ENCODE measurements at regions not wholly inside any gene's neighbourhood (a gene's known extent, or its start where the extent isn't known, plus 50 kb on each side); places are given as distances from the start of the nearest gene placed in this dataset.
"Not testable (repeated sequence)": the region's sequence is repeated elsewhere in the genome, so short reads cannot be mapped to it uniquely, and the experiment has no call there.

DNA sequence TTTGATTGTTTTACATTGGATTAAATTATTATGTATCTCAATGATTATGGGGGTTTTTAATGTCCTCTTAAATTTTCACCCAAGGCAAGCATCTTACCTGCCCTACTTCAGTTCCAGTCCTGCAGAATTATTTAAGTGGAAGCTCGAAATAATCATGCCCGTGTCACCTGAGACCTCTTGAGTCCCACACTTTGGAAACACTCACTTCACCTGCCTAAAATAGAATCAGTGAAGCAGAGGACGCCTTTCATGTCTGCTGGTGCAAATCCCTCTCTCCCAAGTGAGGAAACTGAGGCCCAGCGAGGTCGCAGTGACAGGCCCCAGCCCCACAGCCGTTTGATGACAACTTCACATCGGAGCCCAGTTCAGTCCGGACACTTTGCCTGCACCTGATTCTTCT, 284.6 kb downstream of the C16orf95 start:
- CTCF ChIA-PET: no interaction called here
- Mint-ChIP-seq H3K27me3 (peaks cover 3% of the 10 kb centered on the region), H3K36me3 (no peaks in the 10 kb centered on the region), H3K27ac (no peak overlapping the region), H3K9me3 (no peaks in the 10 kb centered on the region), H3K4me1 (no peaks in the 10 kb centered on the region), H3K4me3 (no peak overlapping the region)
- no peak for DNase-seq

- Mint-ChIP-seq H3K4me3 (no peak overlapping the region), H3K27me3 (peaks cover 3% of the 10 kb centered on the region), H3K27ac (no peak overlapping the region), H3K9me3 (no peaks in the 10 kb centered on the region), H3K36me3 (no peaks in the 10 kb centered on the region), H3K4me1 (no peaks in the 10 kb centered on the region)
- DNase-seq: no peak
- CTCF ChIA-PET: no interaction called here
These were observed 284.1 kb downstream of the C16orf95 start for GRCh38 chr16:87033021-87033471.

GRCh38 chr16:87033541-87034300, 283.5 kb downstream of the C16orf95 start:
- Mint-ChIP-seq H3K36me3 (no peaks in the 10 kb centered on the region), H3K9me3 (no peaks in the 10 kb centered on the region), H3K27ac (no peak overlapping the region), H3K4me1 (no peaks in the 10 kb centered on the region), H3K27me3 (peaks cover 3% of the 10 kb centered on the region), H3K4me3 (no peak overlapping the region)
- DNase-seq: no peak
- CTCF ChIA-PET: no interaction called here

GRCh38 chr16:87034317-87034716, 282.9 kb downstream of the C16orf95 start:
- Mint-ChIP-seq H3K4me3 (no peak overlapping the region), H3K4me1 (no peaks in the 10 kb centered on the region), H3K36me3 (no peaks in the 10 kb centered on the region), H3K27ac (no peak overlapping the region), H3K27me3 (no peaks in the 10 kb centered on the region), H3K9me3 (no peaks in the 10 kb centered on the region)
- CTCF ChIA-PET: no interaction called here
- no peak for DNase-seq

- H3K36me3 Mint-ChIP-seq: no peaks in the 10 kb centered on the region
- H3K9me3 Mint-ChIP-seq: no peaks in the 10 kb centered on the region
- H3K4me1 Mint-ChIP-seq: no peaks in the 10 kb centered on the region
These were observed 282.1 kb downstream of the C16orf95 start for GRCh38 chr16:87035053-87035452.

GRCh38 chr16:87037012-87037411, 280.2 kb downstream of the C16orf95 start:
- no peaks in the 10 kb centered on the region for H3K27me3 Mint-ChIP-seq
- CTCF ChIA-PET: no interaction called here
- H3K4me3 Mint-ChIP-seq: no peak overlapping the region
- H3K27ac Mint-ChIP-seq: no peak overlapping the region
- DNase-seq: no peak
- H3K36me3 Mint-ChIP-seq: no peaks in the 10 kb centered on the region
- H3K9me3 Mint-ChIP-seq: no peaks in the 10 kb centered on the region
- no peaks in the 10 kb centered on the region for H3K4me1 Mint-ChIP-seq

More at GRCh38 chr16:87035053-87035452, 282.1 kb downstream of the C16orf95 start:
- Mint-ChIP-seq H3K27ac (no peak overlapping the region), H3K27me3 (no peaks in the 10 kb centered on the region), H3K4me3 (no peak overlapping the region)
- CTCF ChIA-PET: no interaction called here
- DNase-seq: no peak

DNA sequence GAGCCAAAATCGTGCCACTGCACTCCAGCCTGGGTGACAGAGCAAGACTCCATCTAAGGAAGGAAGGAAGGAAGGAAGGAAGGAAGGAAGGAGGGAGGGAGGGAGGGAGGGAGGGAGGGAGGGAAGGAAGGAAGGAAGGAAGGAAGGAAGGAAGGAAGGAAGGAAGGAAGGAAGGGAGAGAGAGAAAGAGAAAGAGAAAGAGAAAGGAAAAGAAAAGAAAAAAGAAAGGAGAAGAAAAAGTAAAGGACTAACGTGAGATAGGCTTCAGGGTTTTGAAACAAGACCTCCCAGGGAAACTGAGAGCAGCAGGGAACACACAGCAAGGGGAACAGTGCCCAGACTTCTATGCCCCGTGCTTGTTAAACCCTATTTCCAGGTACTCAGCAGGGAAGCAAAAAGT, 278.7 kb downstream of the C16orf95 start:
- H3K4me3 Mint-ChIP-seq, H3K27me3 Mint-ChIP-seq, H3K36me3 Mint-ChIP-seq, CTCF ChIA-PET, H3K4me1 Mint-ChIP-seq, H3K27ac Mint-ChIP-seq, H3K9me3 Mint-ChIP-seq, DNase-seq: not testable (repeated sequence)

GRCh38 chr16:87040169-87041117, 276.7 kb downstream of the C16orf95 start:
- Mint-ChIP-seq H3K4me3 (no peak overlapping the region), H3K27ac (no peak overlapping the region), H3K27me3 (peaks cover 4% of the 10 kb centered on the region), H3K4me1 (no peaks in the 10 kb centered on the region), H3K9me3 (no peaks in the 10 kb centered on the region), H3K36me3 (no peaks in the 10 kb centered on the region)
- DNase-seq: no peak
- CTCF ChIA-PET: no interaction called here

- Mint-ChIP-seq H3K4me3 (no peak overlapping the region), H3K4me1 (no peaks in the 10 kb centered on the region), H3K9me3 (no peaks in the 10 kb centered on the region), H3K27ac (no peak overlapping the region), H3K36me3 (no peaks in the 10 kb centered on the region), H3K27me3 (peaks cover 4% of the 10 kb centered on the region)
- DNase-seq: no peak
- CTCF ChIA-PET: no interaction called here
These were observed 275.9 kb downstream of the C16orf95 start for GRCh38 chr16:87041286-87041685.

DNA sequence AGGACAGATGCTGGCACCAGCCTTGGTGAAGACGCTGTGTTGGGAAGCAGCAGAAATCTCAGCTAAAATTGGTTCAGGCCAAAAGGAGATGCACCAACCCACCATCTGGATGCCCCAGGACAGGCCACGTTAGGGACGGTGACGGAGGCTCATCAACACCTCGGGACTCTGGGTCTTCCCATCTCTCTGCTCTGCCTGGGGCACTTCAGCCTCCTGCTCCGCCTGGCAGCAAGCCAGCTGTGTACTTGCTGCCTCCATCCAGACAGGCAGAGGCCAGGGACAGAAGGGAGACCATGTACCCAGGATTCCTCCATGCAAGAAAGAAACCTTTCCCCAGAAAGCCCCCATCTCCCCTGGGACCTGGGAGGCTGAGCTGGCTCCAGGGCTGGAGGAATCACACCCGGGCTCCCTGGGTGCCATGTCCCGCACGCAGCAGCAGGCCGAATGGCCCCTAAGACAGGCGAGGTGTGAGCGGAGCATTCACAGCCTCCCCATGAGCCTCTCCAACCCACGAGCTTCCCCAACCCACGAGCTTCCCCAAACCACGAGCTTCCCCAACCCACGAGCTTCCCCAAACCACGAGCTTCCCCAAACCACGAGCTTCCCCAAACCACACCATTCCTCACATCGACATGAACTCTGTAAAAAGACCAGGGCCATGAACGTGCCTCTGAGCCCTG, 274.5 kb downstream of the C16orf95 start:
- H3K27ac Mint-ChIP-seq: no peak overlapping the region
- no peak overlapping the region for H3K4me3 Mint-ChIP-seq
- DNase-seq: no peak
- CTCF ChIA-PET: interaction anchor here (1.5 to 2.4 kb wide), 2 partner anchors 19 to 21 kb away, joined by 3 to 10 read pairs; no protein-coding TSS in a partner anchor
- H3K4me1 Mint-ChIP-seq: no peaks in the 10 kb centered on the region
- H3K27me3 Mint-ChIP-seq: peaks cover 4% of the 10 kb centered on the region
- H3K9me3 Mint-ChIP-seq: no peaks in the 10 kb centered on the region
- H3K36me3 Mint-ChIP-seq: no peaks in the 10 kb centered on the region

DNA sequence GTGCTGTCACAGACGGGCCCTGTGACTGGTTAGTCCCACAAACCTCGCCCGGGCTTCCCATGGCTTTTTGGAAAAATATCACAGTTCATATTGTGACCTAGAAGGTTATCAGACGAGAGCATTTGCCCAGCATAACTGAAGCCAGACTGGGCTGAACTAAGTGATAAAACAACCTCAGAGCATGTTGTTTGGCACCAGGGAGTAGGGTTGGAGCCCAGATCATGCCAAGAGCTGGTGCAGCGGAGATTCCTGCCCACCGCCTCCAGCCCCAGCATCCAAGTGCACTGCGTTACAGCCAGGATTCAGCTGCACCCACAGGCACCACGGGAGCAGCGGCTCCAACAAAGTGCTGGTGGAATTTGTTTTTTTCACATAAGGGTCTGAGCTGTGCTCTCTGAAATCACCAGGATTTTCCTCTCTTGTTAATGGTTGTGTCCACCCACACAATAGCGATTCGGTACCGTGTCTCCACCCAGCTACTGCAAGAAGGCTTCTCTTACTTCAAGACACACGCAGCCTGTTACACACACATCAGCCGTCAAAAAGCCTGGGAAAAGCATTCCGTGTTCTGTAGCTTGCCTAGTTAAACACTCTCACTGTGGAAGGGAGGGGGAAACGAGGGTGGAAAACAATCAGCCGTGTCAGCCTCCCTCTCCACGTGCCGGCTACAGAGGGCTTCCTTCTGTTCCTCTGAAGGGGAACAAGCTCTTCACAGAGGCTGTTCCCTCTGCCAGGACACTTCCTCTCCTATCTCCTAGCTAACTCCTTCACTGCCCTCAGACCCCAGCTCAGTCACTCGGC, 273.8 kb downstream of the C16orf95 start:
- CTCF ChIA-PET: interaction anchor here (1.5 to 2.4 kb wide), 2 partner anchors 18 to 20 kb away, joined by 3 to 10 read pairs; no protein-coding TSS in a partner anchor
- no peak for DNase-seq
- no peaks in the 10 kb centered on the region for H3K9me3 Mint-ChIP-seq
- no peaks in the 10 kb centered on the region for H3K4me1 Mint-ChIP-seq
- no peak overlapping the region for H3K27ac Mint-ChIP-seq
- H3K4me3 Mint-ChIP-seq: no peak overlapping the region
- H3K27me3 Mint-ChIP-seq: peaks cover 4% of the 10 kb centered on the region
- H3K36me3 Mint-ChIP-seq: no peaks in the 10 kb centered on the region

DNA sequence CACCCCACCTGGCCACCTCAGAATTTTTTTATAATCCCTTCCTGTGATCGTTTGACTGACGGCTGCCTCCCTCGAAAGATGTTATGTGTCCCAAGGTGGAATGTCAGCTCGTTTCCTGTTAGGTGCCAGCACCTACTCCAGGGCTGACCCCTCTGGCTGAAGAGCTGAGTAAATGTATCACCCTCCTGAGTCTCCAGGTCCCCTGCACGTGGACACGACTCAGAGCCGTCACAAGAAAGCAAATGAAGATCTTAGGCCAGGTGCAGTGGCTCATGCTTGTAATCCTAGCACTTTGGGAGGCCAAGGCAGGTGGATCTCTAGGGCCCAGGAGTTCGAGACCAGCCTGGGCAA, 273.2 kb downstream of the C16orf95 start:
- DNase-seq: no peak
- H3K27ac Mint-ChIP-seq: no peak overlapping the region
- CTCF ChIA-PET: interaction anchor here (2.4 kb wide), 1 partner anchor 18 kb away, joined by 10 read pairs; no protein-coding TSS in a partner anchor
- no peaks in the 10 kb centered on the region for H3K4me1 Mint-ChIP-seq
- H3K27me3 Mint-ChIP-seq: peaks cover 4% of the 10 kb centered on the region
- H3K4me3 Mint-ChIP-seq: no peak overlapping the region
- no peaks in the 10 kb centered on the region for H3K9me3 Mint-ChIP-seq
- H3K36me3 Mint-ChIP-seq: no peaks in the 10 kb centered on the region

- Mint-ChIP-seq H3K4me3 (no peak overlapping the region), H3K36me3 (no peaks in the 10 kb centered on the region), H3K27ac (no peak overlapping the region), H3K4me1 (no peaks in the 10 kb centered on the region), H3K27me3 (peaks cover 4% of the 10 kb centered on the region), H3K9me3 (no peaks in the 10 kb centered on the region)
- CTCF ChIA-PET: interaction anchor here (2.4 kb wide), 1 partner anchor 17 kb away, joined by 10 read pairs; no protein-coding TSS in a partner anchor
- no peak for DNase-seq
These were observed 272.4 kb downstream of the C16orf95 start for GRCh38 chr16:87044829-87045228.
